ENCODE measurements at regions not wholly inside any gene's neighbourhood (a gene's known extent, or its start where the extent isn't known, plus 50 kb on each side); places are given as distances from the start of the nearest gene placed in this dataset.

- Histone ChIP-seq H3K9ac (replicated peaks in 1 of 4; ENCODE audit: extremely low read depth in 1 of 4, low read depth in 3 of 4, low read length in 3 of 4) (no peak overlapping the region), H4K20me1 (replicated peaks in 1 of 2; ENCODE audit: control insufficient read depth in 1 of 2, insufficient read depth in 2 of 2, low read length in 2 of 2) (no peaks in the 10 kb centered on the region), H3K4me2 (ENCODE audit: insufficient read depth in 1 of 2, low read depth in 2 of 2, low read length in 2 of 2) (no peak overlapping the region), H3K4me1 (replicated peaks in 1 of 4; ENCODE audit: control insufficient read depth in 3 of 4, insufficient read depth in 4 of 4, low read length in 3 of 4) (no peaks in the 10 kb centered on the region), H3K79me2 (ENCODE audit: control insufficient read depth in 1 of 2, insufficient read depth in 2 of 2, low read length in 2 of 2) (no peaks in the 10 kb centered on the region), H2BK15ac (ENCODE audit: low read length) (no peak overlapping the region), H4K5ac (ENCODE audit: insufficient read length, low read depth, low read length) (no peak overlapping the region), H3K36me3 (ENCODE audit: control insufficient read depth in 2 of 4, insufficient read depth in 4 of 4, low read length in 3 of 4) (no peaks in the 10 kb centered on the region), H2BK5ac (ENCODE audit: low read depth, low read length) (no peak overlapping the region), H3K56ac (replicated peaks; ENCODE audit: insufficient read length, low read depth, low read length) (no peak overlapping the region), H3K23me2 (ENCODE audit: low read depth, low read length) (no peaks in the 10 kb centered on the region), H4K8ac (ENCODE audit: extremely low read depth, insufficient read depth, low read length) (no peak overlapping the region), H2AFZ (ENCODE audit: low read length) (no peak overlapping the region), H2BK120ac (replicated peaks; ENCODE audit: low read depth, low read length) (no peak overlapping the region), H3K79me1 (ENCODE audit: low read depth, low read length) (no peaks in the 10 kb centered on the region), H2AK5ac (ENCODE audit: low read depth, low read length) (no peak overlapping the region), H3K14ac (ENCODE audit: insufficient read length) (no peak overlapping the region), H3K23ac (ENCODE audit: insufficient read length) (no peak overlapping the region), H4K91ac (replicated peaks; ENCODE audit: insufficient read length, low read length) (no peak overlapping the region), H3K4ac (replicated peaks; ENCODE audit: insufficient read length, low read depth, low read length) (no peak overlapping the region), H2BK20ac (ENCODE audit: low read length) (no peak overlapping the region), H3K4me3 (ENCODE audit: extremely low read depth in 1 of 4, insufficient read depth in 2 of 4, low read depth in 3 of 4, low read length in 4 of 4) (no peak overlapping the region), H3K27me3 (replicated peaks in 1 of 4; ENCODE audit: control insufficient read depth in 3 of 4, extremely low read depth in 1 of 4, insufficient read depth in 3 of 4, low read length in 3 of 4) (no peaks in the 10 kb centered on the region), H3K27ac (ENCODE audit: low read depth, low read length) (no peak overlapping the region), H2BK12ac (ENCODE audit: low read depth, low read length) (no peak overlapping the region), H3K9me3 (ENCODE audit: insufficient read depth in 2 of 2, low read depth in 1 of 2, low read length in 1 of 2) (no peaks in the 10 kb centered on the region; a peak in 1 of 4 replicates), H3K18ac (ENCODE audit: extremely low read depth, low read length) (no peak overlapping the region)
- ChIA-PET CTCF (ENCODE audit: partially characterized antibody) (interaction anchor here (0.8 kb wide), 1 partner anchor 31 kb away, joined by 3 read pairs; no protein-coding TSS in a partner anchor), POLR2A (ENCODE audit: partially characterized antibody) (no interaction called here)
- WGBS, 2 experiments (ENCODE audit: extremely low coverage in 1 of 2, insufficient coverage in 1 of 2, insufficient read length in 1 of 2, insufficient replicate concordance in 2 of 2, low coverage in 1 of 2, low lambda C conversion rate in 2 of 2, missing lambda C conversion rate in 1 of 2): 100% methylated on average over 1 of the region's 1 CpG; no CpG with 5 or more reads in 1 of the 2 experiments
- TF ChIP-seq GTF2F1 (IDR thresholded peaks at IDR 0.05; ENCODE audit: borderline replicate concordance, low read depth, low read length) (no peak), SAP30 (IDR thresholded peaks at IDR 0.05; ENCODE audit: insufficient read depth, insufficient replicate concordance, low read length) (no peak), EZH2 (IDR thresholded peaks at IDR 0.05; ENCODE audit: low read depth, low read length, severe bottlenecking) (no peak)
- no peak for DNase-seq (ENCODE audit: low read depth in 1 of 2, low spot score in 2 of 2)
- no peak for FAIRE-seq
Measured at GRCh38 chr6:137768935-137769334, 98.1 kb upstream of the TNFAIP3 start.

Measured in H1 (cell line).